ENCODE measurements at regions not wholly inside any gene's neighbourhood (a gene's known extent, or its start where the extent isn't known, plus 50 kb on each side); places are given as distances from the start of the nearest gene placed in this dataset.

GRCh38 chr15:95946926-95947325 lies 383.6 kb upstream of the NR2F2 start:
- TF ChIP-seq CTCF (IDR thresholded peaks at IDR 0.05; ENCODE audit: low read depth, low read length) (no peak), EZH2phosphoT487 (IDR thresholded peaks at IDR 0.05; ENCODE audit: low read depth) (no peak)

All from OCI-LY3 (cell line).